Stimulated activated naive B cell treated with anti-CD40 and anti-IgM and Interleukin-4, amounts not matched to agents 10 μg/mL and 1 μg/mL and 100 μg/mL, for 72 hours (primary cell): ENCODE measurements at regions not wholly inside any gene's neighbourhood (a gene's known extent, or its start where the extent isn't known, plus 50 kb on each side); places are given as distances from the start of the nearest gene placed in this dataset.

Experiments
- ATAC-seq, 2 donors: fragments of 150-1000 bp; cut with Tn5 transposase; replicated peaks; 2 replicates each; pipeline ENCODE4 v1.10.0; 2021; ENCODE audit warnings: moderate library complexity in 1 of 2
- DNase-seq: peaks from one replicate; pipeline ENCODE4 v3.0.0; 2021
- H3K27ac Mint-ChIP-seq: one replicate; pipeline ENCODE4 v1.8.0; 2022; ENCODE audit warnings: mild to moderate bottlenecking, mixed read lengths
- H3K27me3 Mint-ChIP-seq, 2 donors: one replicate each; pipeline ENCODE4 v1.8.0; 2022; ENCODE audit warnings: mixed read lengths in 2 of 2
- H3K36me3 Mint-ChIP-seq, 2 donors: one replicate each; pipeline ENCODE4 v1.8.0; 2022; ENCODE audit warnings: mixed read lengths in 2 of 2, mild to moderate bottlenecking in 1 of 2
- H3K4me1 Mint-ChIP-seq, 2 donors: one replicate each; pipeline ENCODE4 v1.8.0; 2022; ENCODE audit warnings: mixed read lengths in 2 of 2, mild to moderate bottlenecking in 1 of 2
- H3K4me3 Mint-ChIP-seq, 2 donors: one replicate each; pipeline ENCODE4 v1.8.0; 2022; ENCODE audit warnings: mild to moderate bottlenecking in 2 of 2, mixed read lengths in 2 of 2, moderate library complexity in 1 of 2
- H3K9me3 Mint-ChIP-seq, 2 donors: one replicate each; pipeline ENCODE4 v1.8.0; 2022; ENCODE audit warnings: mixed read lengths in 2 of 2, mild to moderate bottlenecking in 1 of 2

- no peaks in the 10 kb centered on the region for H3K4me1 Mint-ChIP-seq
- no peak overlapping the region for H3K27ac Mint-ChIP-seq
- H3K27me3 Mint-ChIP-seq = no peaks in the 10 kb centered on the region
These were observed 728.8 kb downstream of the RERGL start for GRCh38 chr12:17361224-17361623.

GRCh38 chr12:17358835-17359234 lies 731.2 kb downstream of the RERGL start:
- no peaks in the 10 kb centered on the region for H3K36me3 Mint-ChIP-seq
- H3K9me3 Mint-ChIP-seq = peaks cover 4% of the 10 kb centered on the region in 2 donors
- DNase-seq (no peak), ATAC-seq (no peak)
- no peaks in the 10 kb centered on the region for H3K27me3 Mint-ChIP-seq
- H3K4me1 Mint-ChIP-seq = no peaks in the 10 kb centered on the region
- no peak overlapping the region for H3K27ac Mint-ChIP-seq
- H3K4me3 Mint-ChIP-seq = no peak overlapping the region

More at GRCh38 chr12:17361224-17361623, 728.8 kb downstream of the RERGL start:
- ATAC-seq (no peak), DNase-seq (no peak)
- Mint-ChIP-seq H3K36me3 (no peaks in the 10 kb centered on the region), H3K4me3 (no peak overlapping the region), H3K9me3 (peaks cover 2 to 7% of the 10 kb centered on the region in 2 donors)

GRCh38 chr12:17357396-17357795 lies 732.6 kb downstream of the RERGL start:
- H3K27me3 Mint-ChIP-seq = no peaks in the 10 kb centered on the region
- H3K36me3 Mint-ChIP-seq = no peaks in the 10 kb centered on the region
- no peak overlapping the region for H3K4me3 Mint-ChIP-seq
- H3K9me3 Mint-ChIP-seq = peaks cover 3 to 4% of the 10 kb centered on the region in 2 donors
- H3K4me1 Mint-ChIP-seq = no peaks in the 10 kb centered on the region
- H3K27ac Mint-ChIP-seq = no peak overlapping the region
- DNase-seq (no peak), ATAC-seq (no peak)

GRCh38 chr12:17352164-17352563 lies 737.8 kb downstream of the RERGL start:
- peaks cover 3 to 4% of the 10 kb centered on the region in 2 donors for H3K9me3 Mint-ChIP-seq
- H3K27ac Mint-ChIP-seq = no peak overlapping the region
- H3K27me3 Mint-ChIP-seq = no peaks in the 10 kb centered on the region
- no peaks in the 10 kb centered on the region for H3K36me3 Mint-ChIP-seq
- no peaks in the 10 kb centered on the region for H3K4me1 Mint-ChIP-seq
- ATAC-seq = no peak
- DNase-seq = no peak
- no peak overlapping the region for H3K4me3 Mint-ChIP-seq

GRCh38 chr12:17348311-17348710 lies 741.7 kb downstream of the RERGL start:
- Mint-ChIP-seq H3K27me3 (no peaks in the 10 kb centered on the region), H3K9me3 (peaks cover 0 to 4% of the 10 kb centered on the region in 2 donors), H3K4me1 (no peaks in the 10 kb centered on the region), H3K4me3 (no peak overlapping the region), H3K27ac (no peak overlapping the region), H3K36me3 (no peaks in the 10 kb centered on the region)
- DNase-seq (no peak), ATAC-seq (no peak)

- ATAC-seq = no peak
- no peak for DNase-seq
- H3K27me3 Mint-ChIP-seq = no peaks in the 10 kb centered on the region
- no peaks in the 10 kb centered on the region for H3K36me3 Mint-ChIP-seq
- no peaks in the 10 kb centered on the region for H3K4me1 Mint-ChIP-seq
- H3K4me3 Mint-ChIP-seq = no peak overlapping the region
- no peak overlapping the region for H3K27ac Mint-ChIP-seq
- H3K9me3 Mint-ChIP-seq = peaks cover 0 to 4% of the 10 kb centered on the region in 2 donors
These were observed 738.7 kb upstream of the LMO3 start for GRCh38 chr12:17344649-17345048.

GRCh38 chr12:17342381-17342961 lies 736.5 kb upstream of the LMO3 start:
- Mint-ChIP-seq H3K27ac (no peak overlapping the region), H3K27me3 (no peaks in the 10 kb centered on the region), H3K4me1 (no peaks in the 10 kb centered on the region), H3K36me3 (no peaks in the 10 kb centered on the region), H3K9me3 (peaks cover 3 to 4% of the 10 kb centered on the region in 2 donors), H3K4me3 (no peak overlapping the region)
- ATAC-seq (no peak), DNase-seq (no peak)

- Mint-ChIP-seq H3K27ac (no peak overlapping the region), H3K9me3 (peaks cover 3 to 8% of the 10 kb centered on the region in 2 donors), H3K36me3 (no peaks in the 10 kb centered on the region), H3K4me1 (no peaks in the 10 kb centered on the region), H3K4me3 (no peak overlapping the region), H3K27me3 (no peaks in the 10 kb centered on the region)
- no peak for ATAC-seq
- DNase-seq = no peak
These were observed 729.5 kb upstream of the LMO3 start for GRCh38 chr12:17335487-17335886.

GRCh38 chr12:17334784-17335183 lies 728.8 kb upstream of the LMO3 start:
- ATAC-seq = no peak

GRCh38 chr12:17333287-17333686 lies 727.3 kb upstream of the LMO3 start:
- DNase-seq (no peak), ATAC-seq (no peak)
- Mint-ChIP-seq H3K27me3 (no peaks in the 10 kb centered on the region), H3K4me3 (no peak overlapping the region), H3K9me3 (peaks cover 3 to 5% of the 10 kb centered on the region in 2 donors), H3K4me1 (no peaks in the 10 kb centered on the region), H3K36me3 (no peaks in the 10 kb centered on the region), H3K27ac (no peak overlapping the region)

More at GRCh38 chr12:17334784-17335183, 728.8 kb upstream of the LMO3 start:
- peaks cover 3 to 8% of the 10 kb centered on the region in 2 donors for H3K9me3 Mint-ChIP-seq
- H3K27ac Mint-ChIP-seq = no peak overlapping the region
- no peaks in the 10 kb centered on the region for H3K36me3 Mint-ChIP-seq
- no peak overlapping the region for H3K4me3 Mint-ChIP-seq
- DNase-seq = no peak
- H3K27me3 Mint-ChIP-seq = no peaks in the 10 kb centered on the region
- H3K4me1 Mint-ChIP-seq = no peaks in the 10 kb centered on the region

GRCh38 chr12:17326649-17327048 lies 720.7 kb upstream of the LMO3 start:
- no peaks in the 10 kb centered on the region for H3K27me3 Mint-ChIP-seq
- no peaks in the 10 kb centered on the region for H3K4me1 Mint-ChIP-seq
- ATAC-seq (no peak), DNase-seq (no peak)
- peaks cover 0 to 1% of the 10 kb centered on the region in 2 donors for H3K9me3 Mint-ChIP-seq
- no peak overlapping the region for H3K27ac Mint-ChIP-seq
- no peak overlapping the region for H3K4me3 Mint-ChIP-seq
- no peaks in the 10 kb centered on the region for H3K36me3 Mint-ChIP-seq

- H3K27me3 Mint-ChIP-seq = no peaks in the 10 kb centered on the region
- H3K9me3 Mint-ChIP-seq = peaks cover 6 to 15% of the 10 kb centered on the region in 2 donors
- no peaks in the 10 kb centered on the region for H3K36me3 Mint-ChIP-seq
- DNase-seq (no peak), ATAC-seq (no peak)
- no peaks in the 10 kb centered on the region for H3K4me1 Mint-ChIP-seq
- H3K4me3 Mint-ChIP-seq = no peak overlapping the region
- H3K27ac Mint-ChIP-seq = no peak overlapping the region
These were observed 716.1 kb upstream of the LMO3 start for GRCh38 chr12:17322090-17322489.

- DNase-seq (no peak), ATAC-seq (no peak)
- Mint-ChIP-seq H3K9me3 (peaks cover 23 to 24% of the 10 kb centered on the region in 2 donors), H3K27ac (no peak overlapping the region), H3K4me1 (no peaks in the 10 kb centered on the region), H3K4me3 (no peak overlapping the region), H3K36me3 (no peaks in the 10 kb centered on the region), H3K27me3 (no peaks in the 10 kb centered on the region)
These were observed 698.8 kb upstream of the LMO3 start for GRCh38 chr12:17304503-17305347.

- DNase-seq (no peak), ATAC-seq (no peak)
- no peaks in the 10 kb centered on the region for H3K4me1 Mint-ChIP-seq
- H3K4me3 Mint-ChIP-seq = no peak overlapping the region
- no peaks in the 10 kb centered on the region for H3K36me3 Mint-ChIP-seq
- H3K27ac Mint-ChIP-seq = no peak overlapping the region
- H3K9me3 Mint-ChIP-seq = peaks cover 30 to 37% of the 10 kb centered on the region in 2 donors
- no peaks in the 10 kb centered on the region for H3K27me3 Mint-ChIP-seq
These were observed 696.0 kb upstream of the LMO3 start for GRCh38 chr12:17302001-17302400.

- Mint-ChIP-seq H3K36me3 (no peaks in the 10 kb centered on the region), H3K27ac (no peak overlapping the region), H3K9me3 (peaks cover 31 to 38% of the 10 kb centered on the region in 2 donors), H3K27me3 (no peaks in the 10 kb centered on the region), H3K4me3 (no peak overlapping the region), H3K4me1 (no peaks in the 10 kb centered on the region)
- ATAC-seq (no peak), DNase-seq (no peak)
These were observed 695.6 kb upstream of the LMO3 start for GRCh38 chr12:17301544-17301943.
